HG02852 (cell line): ENCODE measurements at regions not wholly inside any gene's neighbourhood (a gene's known extent, or its start where the extent isn't known, plus 50 kb on each side); places are given as distances from the start of the nearest gene placed in this dataset.

Experiments used
- ATAC-seq: cut with Tn5 transposase; IDR thresholded peaks from one replicate; pipeline ENCODE4 v1.9.1; 2021; ENCODE audit warnings: mild to moderate bottlenecking, moderate library complexity; ENCODE audit not compliant: unreplicated experiment

- no peak for ATAC-seq
Observed at GRCh38 chr13:83618966-83619365, 263.3 kb downstream of the SLITRK1 start.

DNA sequence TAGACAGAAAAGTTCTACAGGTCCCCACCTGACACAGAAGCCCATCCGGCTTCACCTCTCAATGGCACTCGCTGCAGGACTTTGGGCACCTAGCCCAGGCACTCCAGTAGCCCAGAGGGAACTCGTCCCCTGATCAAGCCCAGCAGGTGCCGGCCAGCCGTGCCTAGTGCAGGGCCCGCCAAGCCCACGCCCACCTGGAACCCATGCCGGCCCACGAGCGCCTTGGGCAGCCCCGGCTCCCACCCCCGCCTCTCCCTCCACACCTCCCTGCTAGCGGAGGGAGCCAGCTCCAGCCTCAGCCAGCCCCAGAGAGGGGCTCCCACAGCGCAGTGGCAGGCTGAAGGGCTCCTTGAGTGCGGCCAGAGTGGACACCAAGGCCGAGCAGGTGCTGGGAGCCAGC lies 268.8 kb downstream of the SLITRK1 start:
- no peak for ATAC-seq

- ATAC-seq = no peak
Observed at GRCh38 chr13:83601539-83601938, 280.7 kb downstream of the SLITRK1 start.

- no peak for ATAC-seq
Observed at GRCh38 chr13:83592095-83592494, 290.2 kb downstream of the SLITRK1 start.

DNA sequence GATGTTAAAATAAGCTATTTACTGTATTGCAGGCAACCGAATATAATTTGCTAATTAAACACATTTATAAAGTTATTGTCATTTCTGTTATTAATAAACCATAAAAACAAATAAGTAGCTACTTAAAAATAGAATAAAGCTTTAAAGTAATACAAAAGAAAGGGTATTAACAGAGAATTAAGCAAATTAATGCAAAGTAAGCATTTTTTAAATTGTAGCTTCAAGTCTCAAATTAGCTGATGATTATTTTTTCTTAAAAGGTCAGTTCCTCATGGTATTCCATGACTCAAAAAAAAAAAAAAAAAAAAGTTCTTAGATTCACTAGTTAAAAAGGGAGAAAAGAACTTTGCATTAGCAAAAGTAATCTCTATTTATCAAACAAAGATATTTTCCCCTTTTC lies 292.5 kb downstream of the SLITRK1 start:
- ATAC-seq = no peak

- ATAC-seq = no peak
Observed at GRCh38 chr13:83577183-83577582, 305.1 kb downstream of the SLITRK1 start.

DNA sequence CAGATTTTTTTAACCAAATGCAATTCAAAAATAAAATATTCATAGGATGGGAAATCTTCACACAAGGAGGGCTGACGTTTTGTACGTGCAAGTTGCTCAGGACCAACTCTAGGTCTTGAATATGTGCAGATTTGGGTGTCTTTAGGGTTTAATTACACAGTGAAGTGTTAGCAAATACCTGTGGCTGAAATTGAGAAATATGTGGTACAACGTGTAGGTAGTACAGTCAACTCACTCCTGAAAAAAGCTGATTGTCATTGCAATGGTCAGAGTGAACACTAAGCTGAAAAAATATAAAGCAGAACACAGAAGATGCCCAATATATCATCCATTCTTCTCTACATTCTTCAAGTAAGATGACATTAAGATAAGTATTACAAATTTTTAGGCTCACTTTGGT lies 314.3 kb downstream of the SLITRK1 start:
- no peak for ATAC-seq

DNA sequence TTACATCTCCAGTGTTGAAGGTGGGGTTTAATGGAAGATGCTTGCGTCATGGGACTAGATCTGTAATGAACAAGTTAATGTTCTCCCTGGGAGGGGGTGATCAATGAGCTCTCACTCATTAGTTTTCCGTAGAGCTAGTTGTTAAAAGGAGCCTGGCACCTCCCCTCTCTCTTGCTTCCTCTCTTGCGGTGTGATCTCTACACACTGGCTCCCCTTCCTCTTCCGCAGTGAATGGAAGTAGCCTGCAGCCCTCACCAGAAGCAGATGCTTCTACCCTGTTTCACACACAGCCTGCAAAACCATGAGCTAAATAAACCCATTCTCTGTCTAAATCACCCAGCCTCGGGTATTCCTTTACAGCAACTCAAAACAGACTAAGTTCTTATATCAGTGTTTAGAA lies 318.8 kb downstream of the SLITRK1 start:
- no peak for ATAC-seq

DNA sequence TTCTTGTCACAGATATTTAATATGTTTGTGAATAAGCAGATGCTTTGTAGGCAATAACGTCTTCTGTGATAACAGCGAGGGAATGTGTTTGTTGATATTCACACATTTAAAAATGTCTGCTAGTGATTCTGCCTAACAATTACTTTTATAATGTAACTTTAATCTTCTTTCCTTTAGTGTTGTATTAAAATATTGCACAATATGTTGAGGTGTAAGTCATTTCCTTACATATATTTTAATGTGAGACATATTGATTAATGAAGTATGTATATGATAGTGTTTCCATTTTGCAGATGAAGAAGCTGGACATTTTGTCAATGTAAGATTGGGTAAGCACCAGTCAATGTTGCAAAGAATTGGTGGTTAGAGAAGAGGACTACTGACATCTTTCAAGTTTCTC lies 324.4 kb downstream of the SLITRK1 start:
- no peak for ATAC-seq

DNA sequence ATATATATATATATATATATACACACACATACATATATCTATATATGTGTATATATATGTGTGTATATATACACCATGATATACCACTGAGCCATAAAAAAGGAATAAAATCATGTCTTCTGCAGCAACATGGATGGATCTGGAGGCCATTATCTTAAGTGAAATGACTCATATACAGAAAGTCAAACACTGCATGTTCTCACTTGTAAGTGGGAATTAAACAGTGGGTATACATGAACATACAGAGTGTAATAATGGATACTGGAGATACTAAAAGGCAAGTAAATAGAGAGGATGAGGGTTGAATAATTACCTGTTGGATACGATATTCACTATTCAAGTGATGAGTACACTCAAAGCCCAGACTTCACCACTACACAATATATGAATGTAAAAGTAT lies 332.6 kb downstream of the SLITRK1 start:
- ATAC-seq = no peak

DNA sequence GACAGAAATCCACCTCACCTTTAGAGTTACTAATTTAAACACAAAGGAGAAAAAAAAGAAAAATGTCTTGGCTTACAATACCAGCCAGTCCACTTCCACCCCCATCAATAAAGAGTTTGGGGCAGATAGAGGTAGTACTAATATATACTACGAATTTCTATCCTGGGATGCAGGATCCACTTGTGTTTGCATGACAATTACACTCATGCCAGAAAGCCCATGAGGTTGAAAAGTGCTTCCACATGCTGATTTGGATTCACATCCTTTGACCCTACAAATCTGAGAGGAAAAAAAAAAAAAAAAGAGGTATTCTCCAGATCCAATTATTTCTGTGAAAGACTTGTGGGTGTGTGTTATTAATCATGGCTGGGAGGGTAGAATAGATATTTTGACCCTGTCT lies 335.2 kb downstream of the SLITRK1 start:
- ATAC-seq = no peak

DNA sequence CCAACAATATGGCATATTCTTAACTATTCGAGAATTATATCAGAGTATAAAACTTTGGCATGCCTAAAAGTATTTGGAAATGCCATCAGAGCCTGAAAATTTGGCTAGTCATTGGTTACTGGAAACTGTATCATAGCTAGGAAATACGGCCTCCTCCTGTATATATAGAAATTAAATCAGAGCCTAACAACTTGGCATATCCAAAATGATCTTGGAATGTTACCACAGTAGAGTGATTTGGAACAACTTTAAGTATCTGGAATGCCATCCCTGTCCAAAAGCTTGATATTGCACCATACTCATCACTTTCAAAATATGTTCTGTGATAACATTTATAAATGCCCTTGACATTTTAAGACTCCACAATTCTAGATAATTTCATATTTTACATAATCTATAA lies 335.8 kb downstream of the SLITRK1 start:
- no peak for ATAC-seq

- no peak for ATAC-seq
Observed at GRCh38 chr13:83538636-83539035, 343.6 kb downstream of the SLITRK1 start.

- ATAC-seq = no peak
Observed at GRCh38 chr13:83536941-83537340, 345.3 kb downstream of the SLITRK1 start.

DNA sequence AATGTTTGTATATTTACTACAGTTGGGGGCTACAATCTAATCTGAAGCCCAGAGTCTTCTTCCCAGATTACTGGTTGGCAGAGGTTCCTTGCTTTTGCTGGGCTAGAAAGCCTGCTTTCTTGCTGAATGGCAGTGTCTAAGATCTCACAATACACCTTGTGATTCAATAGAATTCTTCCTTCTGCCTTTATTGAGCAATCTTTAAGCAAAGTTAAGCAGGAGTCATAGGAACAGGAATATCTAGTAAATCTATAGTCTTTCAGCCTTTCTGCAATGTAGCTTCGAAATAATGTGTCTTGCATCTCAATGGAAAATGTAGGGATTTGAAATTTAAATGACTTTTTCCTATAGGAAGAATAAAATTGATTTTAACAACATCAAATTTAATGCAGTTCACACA lies 346.1 kb downstream of the SLITRK1 start:
- ATAC-seq = no peak

- ATAC-seq = no peak
Observed at GRCh38 chr13:83532809-83533208, 349.5 kb downstream of the SLITRK1 start.

- ATAC-seq = no peak
Observed at GRCh38 chr13:83531022-83531421, 351.3 kb downstream of the SLITRK1 start.

DNA sequence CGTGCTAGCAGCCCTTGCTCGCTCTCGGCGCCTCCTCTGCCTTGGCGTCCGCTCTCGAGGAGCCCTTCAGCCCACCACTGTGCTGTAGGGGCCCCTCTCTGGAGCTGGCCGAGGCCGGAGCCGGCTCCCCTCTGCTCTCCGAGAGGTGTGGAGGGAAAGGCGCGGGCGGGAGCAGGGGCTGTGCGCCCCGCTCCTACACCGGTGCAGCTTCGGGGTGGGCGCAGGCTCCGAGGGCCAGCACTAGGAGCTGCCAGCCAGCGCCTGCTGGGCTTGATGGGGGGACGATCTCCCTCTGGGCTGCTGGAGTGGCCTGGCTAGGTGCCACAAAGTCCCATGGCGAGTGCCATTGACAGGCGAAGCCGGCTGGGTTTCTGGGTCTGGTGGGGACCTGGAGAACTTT lies 365.5 kb downstream of the SLITRK1 start:
- no peak for ATAC-seq

DNA sequence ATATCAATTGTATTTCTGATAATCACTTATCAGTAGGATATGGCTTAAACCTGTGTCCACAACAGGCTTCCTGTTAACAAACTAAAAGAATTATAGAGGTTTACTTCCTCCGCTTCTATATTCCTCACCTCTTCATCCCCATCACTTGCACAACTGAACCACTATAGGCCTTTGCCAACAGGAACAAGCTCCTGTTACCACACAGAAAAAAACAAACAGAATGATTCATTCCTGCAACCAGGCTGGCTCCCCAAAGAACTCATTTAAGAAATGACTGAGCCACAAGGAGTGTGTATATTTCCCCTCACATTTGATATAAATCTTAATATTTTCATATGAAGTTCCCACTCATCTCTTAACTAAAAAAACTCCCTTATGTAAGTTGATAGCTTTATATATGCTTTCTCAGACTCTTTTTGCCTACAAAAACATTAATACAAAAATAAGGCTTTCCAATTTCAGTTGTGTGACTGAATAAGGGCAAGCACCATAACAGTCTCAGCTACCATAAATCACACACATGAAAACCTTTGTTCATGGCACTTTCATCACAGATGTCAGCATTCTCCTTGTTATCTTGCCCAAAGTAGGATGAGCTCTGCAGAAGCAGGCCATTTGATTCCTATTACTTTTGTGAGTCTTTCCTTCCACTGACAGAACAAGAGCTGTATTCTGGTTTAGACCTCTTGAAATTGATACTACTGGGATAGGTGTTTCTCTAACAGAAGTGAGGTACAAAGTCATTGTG lies 366.8 kb downstream of the SLITRK1 start:
- no peak for ATAC-seq

GRCh38 chr13:83508771-83509301 lies 373.4 kb downstream of the SLITRK1 start:
- no peak for ATAC-seq

- no peak for ATAC-seq
Observed at GRCh38 chr13:83503424-83503823, 378.9 kb downstream of the SLITRK1 start.

GRCh38 chr13:83499286-83499685 lies 383.0 kb downstream of the SLITRK1 start:
- no peak for ATAC-seq
